ENCODE measurements at regions not wholly inside any gene's neighbourhood (a gene's known extent, or its start where the extent isn't known, plus 50 kb on each side); places are given as distances from the start of the nearest gene placed in this dataset.
"Not testable (repeated sequence)": the region's sequence is repeated elsewhere in the genome, so short reads cannot be mapped to it uniquely, and the experiment has no call there.

DNA sequence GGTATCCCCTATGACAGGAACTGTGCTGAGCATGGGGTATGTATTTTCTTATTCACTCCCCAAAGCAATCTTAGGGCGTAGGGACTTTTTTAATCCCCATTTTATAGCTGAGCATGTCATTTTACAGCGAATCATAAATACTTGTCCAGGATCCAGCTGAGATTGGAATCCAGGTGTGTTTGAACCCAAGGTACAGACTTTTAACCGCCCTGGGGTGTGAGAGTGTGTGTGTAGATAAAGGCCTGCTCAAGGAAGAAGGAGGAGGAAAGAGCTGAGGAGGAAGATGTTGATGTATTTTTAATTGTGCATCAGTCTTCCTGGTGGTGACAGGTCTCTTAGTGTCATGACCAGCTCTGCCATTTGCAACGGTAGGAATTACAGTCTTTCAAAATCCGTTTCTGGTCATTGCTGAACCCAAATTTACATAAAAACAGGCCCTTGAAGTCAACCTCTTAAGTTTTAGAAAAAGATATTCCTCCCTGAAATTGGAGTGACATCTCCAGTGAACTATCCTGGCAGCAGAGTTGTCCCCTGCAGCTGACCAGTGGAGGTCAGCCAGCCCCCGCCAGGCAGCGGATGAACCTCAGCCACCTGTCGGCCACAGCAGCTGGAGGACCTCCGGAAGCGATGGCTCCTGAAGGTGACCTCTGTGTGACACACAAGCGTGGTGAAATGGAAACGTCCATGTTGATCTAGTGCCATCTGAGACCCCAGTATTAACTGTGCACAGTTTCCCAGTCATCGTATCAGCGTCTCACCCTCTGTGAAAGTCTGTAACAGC, 92.8 kb upstream of the MITF start:
- no peak overlapping the region for H3K27ac ChIP-seq
- no peak for TF ChIP-seq ZFX (IDR thresholded peaks at IDR 0.05)
- TF ChIP-seq CTCF (conservative IDR thresholded peaks at IDR 0.05): no peak

GRCh38 chr3:69642606-69643005, 96.7 kb upstream of the MITF start:
- no peak for TF ChIP-seq CTCF (conservative IDR thresholded peaks at IDR 0.05)
- no peak for TF ChIP-seq ZFX (IDR thresholded peaks at IDR 0.05)
- no peak overlapping the region for H3K27ac ChIP-seq

- H3K27ac ChIP-seq: no peak overlapping the region
- TF ChIP-seq ZFX (IDR thresholded peaks at IDR 0.05): no peak
- no peak for TF ChIP-seq CTCF (conservative IDR thresholded peaks at IDR 0.05)
Observed at GRCh38 chr3:69639851-69640250, 99.4 kb upstream of the MITF start.

GRCh38 chr3:69628951-69629350, 110.3 kb upstream of the MITF start:
- no peak overlapping the region for H3K27ac ChIP-seq
- TF ChIP-seq CTCF (conservative IDR thresholded peaks at IDR 0.05) (no peak), ZFX (IDR thresholded peaks at IDR 0.05) (no peak)

- TF ChIP-seq CTCF (conservative IDR thresholded peaks at IDR 0.05) (no peak), ZFX (IDR thresholded peaks at IDR 0.05) (no peak)
- H3K27ac ChIP-seq: no peak overlapping the region
Observed at GRCh38 chr3:69613286-69613685, 126.0 kb upstream of the MITF start.

DNA sequence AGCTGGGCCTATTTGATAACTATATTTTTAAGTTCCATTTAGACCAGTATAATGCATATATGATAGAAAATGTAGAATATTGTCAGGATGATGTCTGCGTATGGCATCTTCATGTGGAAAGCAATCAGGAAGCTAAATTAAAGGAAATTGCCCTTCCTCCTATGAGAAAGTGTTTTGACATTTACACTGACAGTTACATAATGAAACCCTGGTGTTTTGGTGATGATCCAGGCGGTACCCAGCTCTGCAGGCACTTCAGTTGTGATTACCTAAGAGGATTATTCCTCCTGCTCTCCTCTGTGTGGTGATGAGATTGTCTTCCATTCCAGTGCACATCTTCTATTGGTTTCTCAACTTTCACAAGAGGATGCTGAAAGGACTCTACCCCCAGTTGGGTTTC, 126.5 kb upstream of the MITF start:
- H3K27ac ChIP-seq: no peak overlapping the region
- TF ChIP-seq ZFX (IDR thresholded peaks at IDR 0.05) (no peak), CTCF (conservative IDR thresholded peaks at IDR 0.05) (no peak)

- H3K27ac ChIP-seq: not testable (repeated sequence)
Observed at GRCh38 chr3:69609566-69609965, 129.7 kb upstream of the MITF start.

Data from C4-2B (cell line).